Adipocyte (in vitro differentiated cells): ENCODE measurements at regions not wholly inside any gene's neighbourhood (a gene's known extent, or its start where the extent isn't known, plus 50 kb on each side); places are given as distances from the start of the nearest gene placed in this dataset.

Source experiments
- DNase-seq: peaks from one replicate; pipeline ENCODE4 v3.0.0-alpha.2; 2015; ENCODE audit warnings: low read depth
- H3K27me3 ChIP-seq: replicated peaks from 2 replicates; pipeline ENCODE4 v1.7.0; 2013; ENCODE audit warnings: mild to moderate bottlenecking, low read length, moderate library complexity; ENCODE audit not compliant: control insufficient read depth, insufficient read depth
- H3K36me3 ChIP-seq: 2 replicates; pipeline ENCODE4 v1.7.0; 2013; ENCODE audit warnings: low read length, mild to moderate bottlenecking, moderate library complexity; ENCODE audit not compliant: control insufficient read depth, insufficient read depth, severe bottlenecking
- H3K4me1 ChIP-seq: 2 replicates; pipeline ENCODE4 v1.7.0; 2013; ENCODE audit warnings: mild to moderate bottlenecking, low read length, moderate library complexity; ENCODE audit not compliant: control insufficient read depth, insufficient read depth
- H3K4me3 ChIP-seq: 2 replicates; pipeline ENCODE4 v1.7.0; 2013; ENCODE audit warnings: mild to moderate bottlenecking, low read length, moderate library complexity
- H3K9ac ChIP-seq: 2 replicates; pipeline ENCODE4 v1.7.0; 2013; ENCODE audit warnings: mild to moderate bottlenecking, low read length, moderate library complexity
- H3K9me3 ChIP-seq: 2 replicates; pipeline ENCODE4 v1.7.0; 2013; ENCODE audit warnings: mild to moderate bottlenecking, low read length, moderate library complexity; ENCODE audit not compliant: control insufficient read depth

DNA sequence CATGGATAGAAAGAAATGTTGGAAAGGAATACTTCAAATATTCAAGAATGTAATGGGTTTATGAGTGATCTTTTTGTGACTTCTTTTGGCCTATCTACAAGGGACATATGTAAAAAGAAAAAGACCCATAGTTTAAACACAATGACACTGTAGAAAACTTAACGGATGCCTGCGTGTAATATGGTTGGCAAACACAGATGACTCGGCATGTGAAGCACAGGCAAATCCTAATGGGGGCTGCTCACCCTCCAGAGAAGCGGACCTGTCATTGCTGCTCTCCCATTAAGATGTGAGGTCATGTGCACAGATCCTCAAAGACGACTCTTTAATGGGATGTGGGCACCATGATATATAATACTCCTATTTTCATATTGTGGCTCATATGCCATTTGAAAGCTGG, 366.6 kb upstream of the TMEM132C start:
- H3K36me3 ChIP-seq = no peaks in the 10 kb centered on the region
- H3K9me3 ChIP-seq = peaks cover 3% of the 10 kb centered on the region
- H3K27me3 ChIP-seq = peaks cover 3% of the 10 kb centered on the region
- H3K4me3 ChIP-seq = no peak overlapping the region
- no peak overlapping the region for H3K9ac ChIP-seq
- H3K4me1 ChIP-seq = no peaks in the 10 kb centered on the region
- DNase-seq = no peak

DNA sequence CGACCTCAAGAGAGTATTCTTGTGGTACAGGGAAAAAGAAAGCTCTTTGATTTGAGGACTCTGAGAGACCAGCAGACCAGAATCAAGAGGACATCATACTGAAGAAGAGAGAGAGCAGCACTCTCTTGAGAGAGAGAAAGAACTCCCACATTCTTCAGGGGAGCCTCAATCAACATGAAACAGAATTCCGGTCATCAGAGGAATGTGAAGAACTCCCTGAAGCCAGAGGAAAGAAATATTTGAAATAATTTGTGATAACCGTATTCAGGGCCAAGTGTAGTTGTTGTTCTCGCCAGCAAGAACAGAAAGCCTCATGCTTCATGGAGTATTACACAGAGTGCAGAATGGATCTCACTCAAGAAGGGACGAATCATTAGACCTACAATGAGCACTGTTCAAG, 363.8 kb upstream of the TMEM132C start:
- Histone ChIP-seq H3K27me3 (no peaks in the 10 kb centered on the region), H3K9ac (no peak overlapping the region), H3K4me3 (no peak overlapping the region), H3K9me3 (peaks cover 12% of the 10 kb centered on the region), H3K36me3 (no peaks in the 10 kb centered on the region), H3K4me1 (no peaks in the 10 kb centered on the region)
- peak; percentile 57 for DNase-seq

DNA sequence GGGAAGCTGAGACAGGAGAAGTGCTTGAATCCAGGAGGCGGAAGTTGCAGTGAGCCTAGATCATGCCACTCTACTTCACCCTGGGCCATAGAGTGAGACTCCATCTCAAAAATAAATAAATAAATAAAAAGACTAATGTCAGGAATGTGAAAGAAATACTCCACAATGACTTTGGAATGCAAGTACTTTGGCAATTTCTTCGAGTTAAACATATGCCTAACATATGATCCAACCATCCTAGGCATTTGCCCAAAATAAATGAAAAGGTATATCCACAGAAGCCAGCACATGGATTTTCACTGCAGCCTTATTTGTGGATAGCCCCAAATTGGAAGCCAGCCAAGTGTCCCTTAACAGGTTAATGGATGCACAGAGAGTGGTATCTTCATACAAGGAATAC, 357.9 kb upstream of the TMEM132C start:
- H3K4me3 ChIP-seq = no peak overlapping the region
- DNase-seq = peak; percentile 69
- no peaks in the 10 kb centered on the region for H3K4me1 ChIP-seq
- peaks cover under 1% of the 10 kb centered on the region for H3K27me3 ChIP-seq
- H3K9ac ChIP-seq = no peak overlapping the region
- no peaks in the 10 kb centered on the region for H3K36me3 ChIP-seq
- H3K9me3 ChIP-seq = peaks cover 12% of the 10 kb centered on the region

DNA sequence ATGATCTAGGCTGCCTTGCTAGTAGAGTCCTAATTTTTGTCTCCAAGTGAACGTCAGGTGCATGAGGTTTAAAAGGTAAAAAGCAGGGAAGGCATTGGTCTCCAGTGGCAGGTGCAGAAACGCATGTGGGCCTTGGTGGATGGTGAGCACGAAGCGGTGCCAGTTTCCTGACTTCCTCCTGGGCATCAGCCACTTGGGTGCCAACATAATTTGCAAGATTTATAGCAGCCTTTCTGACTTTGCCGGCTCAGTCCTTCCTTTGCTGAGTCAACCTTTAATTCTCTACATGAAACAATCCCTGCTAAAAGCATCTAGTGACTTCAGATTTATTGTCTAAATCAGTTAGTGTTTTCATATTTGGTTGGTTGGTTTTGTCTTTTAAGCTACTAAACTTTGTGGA, 355.7 kb upstream of the TMEM132C start:
- Histone ChIP-seq H3K9ac (no peak overlapping the region), H3K4me1 (no peaks in the 10 kb centered on the region), H3K27me3 (peaks cover 3% of the 10 kb centered on the region)

DNA sequence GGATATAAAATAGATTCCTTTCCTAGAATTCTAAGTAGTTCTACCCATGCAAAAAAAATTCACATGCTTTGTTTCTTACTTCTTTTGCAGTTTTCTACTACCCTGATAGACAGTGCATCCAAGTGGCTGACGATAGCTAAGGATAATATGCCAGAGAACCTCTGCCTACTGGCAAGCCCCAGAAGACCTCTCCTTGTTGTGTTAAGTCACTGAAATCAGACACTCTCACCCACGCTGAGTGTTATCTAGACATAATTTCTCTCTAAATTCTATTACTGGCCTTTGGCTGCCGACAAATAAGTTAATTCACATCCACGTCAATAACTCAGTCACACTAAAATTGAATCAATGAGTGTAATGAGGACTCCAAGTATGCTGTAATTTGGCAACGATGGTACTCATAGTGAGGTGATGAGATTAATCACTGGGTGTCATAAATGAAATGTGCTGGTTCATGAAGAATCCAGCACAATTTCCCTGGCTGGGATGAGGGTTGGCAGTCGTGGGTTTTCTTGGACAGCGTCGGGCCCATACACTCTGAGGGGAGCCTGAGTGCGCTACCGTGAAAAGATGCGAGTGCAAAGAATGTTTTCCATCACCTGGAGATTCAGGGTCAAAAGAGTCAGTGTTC, 354.8 kb upstream of the TMEM132C start:
- Histone ChIP-seq H3K4me3 (no peak overlapping the region), H3K9ac (no peak overlapping the region), H3K9me3 (no peaks in the 10 kb centered on the region), H3K36me3 (no peaks in the 10 kb centered on the region), H3K27me3 (peaks cover 3% of the 10 kb centered on the region), H3K4me1 (no peaks in the 10 kb centered on the region)
- no peak for DNase-seq

More for the DNA sequence above, 355.7 kb upstream of the TMEM132C start:
- Histone ChIP-seq H3K36me3 (no peaks in the 10 kb centered on the region), H3K4me3 (no peak overlapping the region), H3K9me3 (no peaks in the 10 kb centered on the region)
- DNase-seq = no peak

DNA sequence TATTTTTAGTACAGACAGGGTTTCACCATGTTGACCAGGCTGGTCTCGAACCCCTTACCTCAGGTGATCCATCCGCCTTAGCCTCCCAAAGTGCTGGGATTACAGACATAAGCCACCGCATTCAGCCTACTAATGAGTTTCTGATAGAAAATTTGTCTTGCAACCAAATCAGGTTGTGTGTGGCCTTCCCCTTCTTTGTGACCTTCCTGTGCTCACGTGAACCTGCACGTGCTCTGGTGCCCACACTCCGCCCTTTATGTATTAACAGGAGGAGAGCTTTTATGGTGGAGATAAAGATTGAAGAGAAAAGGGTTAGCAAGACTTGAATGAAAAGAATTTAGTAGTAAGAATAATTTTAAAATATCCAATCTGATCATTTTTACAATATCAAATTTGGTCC, 343.5 kb upstream of the TMEM132C start:
- Histone ChIP-seq H3K9me3 (no peaks in the 10 kb centered on the region), H3K9ac (no peak overlapping the region), H3K4me3 (no peak overlapping the region), H3K36me3 (no peaks in the 10 kb centered on the region), H3K4me1 (peaks cover 5% of the 10 kb centered on the region), H3K27me3 (no peaks in the 10 kb centered on the region)
- no peak for DNase-seq

DNA sequence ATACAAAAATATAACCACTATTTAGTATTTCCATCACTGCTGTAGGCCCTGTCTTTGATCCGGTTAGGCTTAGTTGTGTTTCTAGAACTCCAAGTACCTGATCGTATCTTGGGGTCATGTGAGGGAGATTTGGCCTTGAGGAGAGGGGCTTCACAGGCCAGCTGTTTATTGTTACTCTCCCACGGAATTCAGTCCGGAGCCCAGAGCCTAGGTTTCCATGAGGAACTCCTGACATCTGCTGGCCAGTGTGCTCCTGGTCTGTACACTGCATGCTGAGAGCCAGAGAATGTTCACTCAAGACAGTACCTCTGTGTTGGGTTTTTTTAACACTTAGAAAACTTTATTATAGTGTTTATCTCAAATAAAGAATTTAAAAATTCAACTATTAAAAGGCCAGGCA, 341.0 kb upstream of the TMEM132C start:
- no peaks in the 10 kb centered on the region for H3K27me3 ChIP-seq
- peaks cover 20% of the 10 kb centered on the region for H3K4me1 ChIP-seq
- no peaks in the 10 kb centered on the region for H3K9me3 ChIP-seq
- no peaks in the 10 kb centered on the region for H3K36me3 ChIP-seq
- peak; percentile 86 for DNase-seq
- H3K4me3 ChIP-seq = no peak overlapping the region
- no peak overlapping the region for H3K9ac ChIP-seq

DNA sequence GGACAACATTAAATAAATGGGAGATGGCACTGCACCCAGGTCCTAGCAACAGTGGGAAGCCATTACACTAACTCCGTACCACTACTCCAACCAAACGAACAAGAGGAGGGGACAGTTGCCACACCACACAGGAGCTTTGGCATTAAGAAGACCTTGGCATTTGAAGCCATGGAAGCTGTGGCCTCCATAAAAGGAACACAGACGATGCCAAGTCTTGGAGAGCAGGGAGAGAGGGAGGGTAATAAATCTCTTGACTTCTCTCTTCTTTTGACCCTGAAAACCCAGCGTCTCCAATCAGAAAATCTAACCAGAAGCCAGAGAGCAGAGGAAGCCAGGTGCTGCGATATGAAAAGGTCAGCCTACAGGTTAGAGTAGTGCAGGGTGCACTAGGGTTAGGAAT, 338.8 kb upstream of the TMEM132C start:
- H3K4me1 ChIP-seq = peaks cover 20% of the 10 kb centered on the region
- DNase-seq = no peak
- H3K9me3 ChIP-seq = no peaks in the 10 kb centered on the region

DNA sequence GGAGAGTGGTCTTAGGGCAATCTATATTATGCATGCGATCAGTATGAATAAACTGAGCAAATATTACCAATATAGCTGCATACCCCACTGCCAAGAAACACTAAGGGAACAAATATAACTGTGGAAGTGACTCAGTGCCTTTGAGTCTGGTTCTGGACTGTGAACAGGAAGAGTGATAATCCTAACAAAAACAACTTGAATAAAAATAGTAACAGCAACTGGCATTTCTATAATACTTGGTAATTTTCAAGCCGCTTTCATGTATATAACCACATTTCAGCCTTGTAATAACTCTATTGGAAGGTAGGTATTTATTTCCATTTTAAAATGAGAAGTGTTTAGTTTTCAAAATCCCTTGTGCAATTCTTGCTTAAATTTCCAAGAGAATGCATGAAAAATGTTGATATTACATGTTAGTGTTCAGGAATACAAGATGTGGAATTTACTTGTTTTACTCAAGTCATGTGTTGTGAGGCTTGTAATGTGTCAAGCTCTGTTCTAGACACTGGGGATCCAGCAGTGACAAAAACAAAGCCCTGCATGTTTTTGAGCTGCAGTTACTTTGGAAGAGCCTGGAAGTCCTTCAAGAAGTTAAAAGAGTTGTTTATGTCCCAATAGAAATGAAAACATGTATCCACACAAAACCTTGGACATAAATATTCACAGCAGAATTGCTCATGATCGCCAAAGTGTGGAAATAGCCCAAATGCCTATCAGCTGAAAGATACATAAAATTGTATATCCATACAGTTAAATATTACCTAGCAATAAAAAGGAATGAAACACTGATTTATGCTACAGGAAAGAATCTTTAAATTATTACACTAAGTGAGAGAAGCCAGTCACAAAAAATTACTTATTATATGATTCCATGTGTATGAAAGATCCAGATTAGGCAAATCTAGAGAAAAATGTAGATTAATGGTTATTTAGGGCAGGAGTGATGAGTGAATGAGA, 338.1 kb upstream of the TMEM132C start:
- H3K4me3 ChIP-seq = no peak overlapping the region
- peaks cover 20% of the 10 kb centered on the region for H3K4me1 ChIP-seq
- no peaks in the 10 kb centered on the region for H3K36me3 ChIP-seq
- no peaks in the 10 kb centered on the region for H3K27me3 ChIP-seq
- H3K9ac ChIP-seq = no peak overlapping the region
- DNase-seq = peak; percentile 84
- H3K9me3 ChIP-seq = no peaks in the 10 kb centered on the region

More for the DNA sequence above, 338.8 kb upstream of the TMEM132C start:
- Histone ChIP-seq H3K4me3 (no peak overlapping the region), H3K36me3 (no peaks in the 10 kb centered on the region), H3K27me3 (no peaks in the 10 kb centered on the region), H3K9ac (no peak overlapping the region)

DNA sequence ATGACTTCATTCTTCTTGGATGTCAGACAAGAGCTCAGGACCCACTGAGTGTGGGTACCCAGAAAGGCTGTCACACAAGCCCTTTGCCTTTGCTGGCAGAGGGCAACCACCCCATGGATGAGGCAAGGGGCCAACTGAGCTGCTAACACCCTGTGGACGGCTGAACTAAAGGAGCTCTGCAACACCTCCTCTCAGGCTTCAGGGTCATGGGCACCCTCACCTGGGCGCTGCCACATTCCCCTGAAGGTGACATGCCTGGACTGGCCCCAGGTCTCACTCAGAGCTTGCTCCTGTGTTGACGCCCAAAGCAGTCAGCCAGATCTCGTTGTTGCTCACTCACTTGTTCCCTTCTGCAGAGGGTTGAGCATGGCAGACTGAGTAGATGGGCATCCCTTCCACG, 336.8 kb upstream of the TMEM132C start:
- no peak for DNase-seq
- H3K27me3 ChIP-seq = no peaks in the 10 kb centered on the region
- no peak overlapping the region for H3K4me3 ChIP-seq
- no peak overlapping the region for H3K9ac ChIP-seq
- H3K36me3 ChIP-seq = no peaks in the 10 kb centered on the region
- peaks cover 20% of the 10 kb centered on the region for H3K4me1 ChIP-seq
- H3K9me3 ChIP-seq = no peaks in the 10 kb centered on the region

DNA sequence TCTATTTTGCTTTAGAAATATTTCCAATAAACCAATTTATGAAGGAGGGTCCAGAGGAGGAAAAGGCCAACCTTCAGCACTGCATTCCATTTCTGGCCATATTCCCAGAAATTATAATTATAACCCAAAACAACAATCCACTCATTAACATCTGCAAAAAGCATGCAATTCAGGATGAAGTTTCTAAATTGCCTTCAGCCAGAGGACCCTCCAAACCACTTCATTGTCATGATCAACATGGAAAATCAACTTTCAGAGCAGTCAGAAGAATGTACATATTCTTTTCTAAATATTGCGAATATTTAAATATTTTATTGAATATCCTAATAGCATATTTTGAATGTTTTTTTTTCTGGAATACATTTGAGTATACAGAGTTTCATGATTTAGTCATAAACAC, 332.6 kb upstream of the TMEM132C start:
- Histone ChIP-seq H3K9ac (no peak overlapping the region), H3K36me3 (no peaks in the 10 kb centered on the region), H3K9me3 (no peaks in the 10 kb centered on the region), H3K27me3 (peaks cover 9% of the 10 kb centered on the region), H3K4me3 (no peak overlapping the region), H3K4me1 (peaks cover 5% of the 10 kb centered on the region)
- no peak for DNase-seq
